Ovary (tissue), 3 donors: ENCODE measurements at regions not wholly inside any gene's neighbourhood (a gene's known extent, or its start where the extent isn't known, plus 50 kb on each side); places are given as distances from the start of the nearest gene placed in this dataset.

Experiments used
- CTCF ChIP-seq, 3 donors: fragments of 450-650 bp in 2 of 3; fragments of 200-600 bp in 1 of 3; IDR thresholded peaks; one replicate each; pipeline versions ENCODE4 v1.5.1 to v1.8.0; 2016 to 2022; ENCODE audit warnings: antibody characterized with exemption in 3 of 3, mild to moderate bottlenecking in 1 of 3
- POLR2A ChIP-seq: fragments of 450-650 bp; IDR thresholded peaks from one replicate; pipeline ENCODE4 v1.6.1; 2017; ENCODE audit warnings: antibody characterized with exemption, mild to moderate bottlenecking, moderate library complexity
- donor health status: DM: no; HTN: no; CAD: no.

- no peak for TF ChIP-seq CTCF (IDR thresholded peaks at IDR 0.05)
- no peak for TF ChIP-seq POLR2A
These were observed 95.8 kb upstream of the FOXA2 start for GRCh38 chr20:22680031-22680740.
